HG02571 (cell line): ENCODE measurements at regions not wholly inside any gene's neighbourhood (a gene's known extent, or its start where the extent isn't known, plus 50 kb on each side); places are given as distances from the start of the nearest gene placed in this dataset.

ENCODE experiments used
- ATAC-seq: cut with Tn5 transposase; IDR thresholded peaks from one replicate; pipeline ENCODE4 v1.9.1; 2021; ENCODE audit warnings: mild to moderate bottlenecking, moderate library complexity; ENCODE audit not compliant: unreplicated experiment

DNA sequence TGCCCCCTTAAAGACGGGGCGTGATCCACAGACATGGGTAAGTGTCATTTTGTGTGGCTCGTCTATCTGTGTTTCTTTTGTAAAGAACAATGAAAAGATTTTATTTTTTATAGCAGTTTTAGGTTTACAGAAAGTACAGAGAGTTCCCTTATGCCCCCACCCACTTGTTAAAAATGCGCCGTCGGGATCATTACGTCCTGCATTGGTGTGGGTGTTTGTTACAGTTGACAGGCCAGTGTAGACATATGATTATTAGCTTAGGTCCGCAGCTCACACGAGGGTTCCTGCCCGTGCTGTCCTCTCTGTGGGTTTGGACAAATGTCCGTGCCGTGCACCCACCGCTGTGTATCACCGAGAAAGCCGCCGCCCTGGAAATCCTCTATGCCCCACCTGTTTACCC is 50.5 kb downstream of the RGS12 start:
- no peak for ATAC-seq

DNA sequence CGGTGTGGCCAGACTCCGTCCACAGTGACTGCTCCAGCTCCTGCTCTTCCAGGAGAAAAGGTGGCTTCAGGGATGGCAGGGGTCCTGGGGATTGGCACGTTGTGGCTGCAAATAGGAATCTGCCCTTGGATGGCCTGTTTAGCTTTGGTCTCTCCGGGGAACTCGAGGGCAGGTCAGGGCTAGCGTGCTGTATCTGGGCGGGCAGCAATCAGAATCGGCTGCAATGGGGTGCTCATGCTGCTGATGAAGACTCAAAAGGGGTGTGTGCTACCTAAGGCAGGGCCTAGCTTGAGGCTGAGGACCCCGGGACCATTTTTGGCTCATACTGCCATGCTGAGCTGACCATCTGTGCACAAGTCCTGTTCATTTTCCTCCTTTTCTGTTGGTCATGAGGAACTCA is 51.3 kb downstream of the RGS12 start:
- ATAC-seq = no peak

DNA sequence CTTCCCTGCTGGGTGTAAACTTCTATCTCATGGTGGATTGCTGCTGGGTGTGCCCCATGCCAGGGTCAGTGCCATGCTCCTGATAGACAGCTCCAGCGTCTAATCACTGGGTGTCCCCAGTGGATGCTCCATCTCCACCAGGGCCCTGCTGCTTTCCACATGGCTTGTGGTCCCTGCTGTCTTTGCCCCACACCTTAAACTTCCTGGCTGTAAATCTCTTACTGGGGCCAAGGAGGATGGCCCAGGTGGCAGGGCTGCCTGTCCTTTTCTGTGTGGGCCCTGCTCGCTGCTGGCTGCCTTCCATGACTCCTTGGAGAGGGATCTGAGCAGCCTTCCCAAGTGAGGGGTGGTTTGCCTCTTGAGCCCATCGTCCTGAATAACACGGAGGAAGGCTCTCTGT is 51.8 kb downstream of the RGS12 start:
- no peak for ATAC-seq

GRCh38 chr4:3345384-3345783 is 52.6 kb downstream of the RGS12 start:
- no peak for ATAC-seq

- ATAC-seq = no peak
Measured at GRCh38 chr4:3346146-3346545, 53.3 kb downstream of the RGS12 start.

GRCh38 chr4:3347871-3348270 is 55.0 kb downstream of the RGS12 start:
- no peak for ATAC-seq

DNA sequence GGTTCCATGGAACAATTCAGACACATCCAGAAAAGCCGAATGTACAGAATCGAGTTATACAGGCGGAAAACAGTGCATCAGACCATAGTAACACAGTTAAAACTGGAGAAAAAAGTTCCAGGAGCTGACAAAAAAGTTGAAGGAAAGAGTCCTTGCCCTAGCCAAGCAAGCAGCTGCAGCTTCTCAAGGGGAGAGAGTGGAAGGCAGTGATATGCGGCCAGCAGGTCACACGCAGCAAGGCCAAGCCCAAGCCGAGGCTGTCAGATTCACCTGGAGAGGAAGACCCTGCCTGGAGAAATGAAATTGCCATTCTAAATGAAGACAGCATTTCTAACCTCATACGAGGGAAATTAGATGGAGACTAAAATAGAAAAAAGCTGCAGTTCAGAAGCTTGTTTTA is 55.8 kb downstream of the RGS12 start:
- ATAC-seq = no peak

- no peak for ATAC-seq
Measured at GRCh38 chr4:3349116-3349515, 56.3 kb downstream of the RGS12 start.

DNA sequence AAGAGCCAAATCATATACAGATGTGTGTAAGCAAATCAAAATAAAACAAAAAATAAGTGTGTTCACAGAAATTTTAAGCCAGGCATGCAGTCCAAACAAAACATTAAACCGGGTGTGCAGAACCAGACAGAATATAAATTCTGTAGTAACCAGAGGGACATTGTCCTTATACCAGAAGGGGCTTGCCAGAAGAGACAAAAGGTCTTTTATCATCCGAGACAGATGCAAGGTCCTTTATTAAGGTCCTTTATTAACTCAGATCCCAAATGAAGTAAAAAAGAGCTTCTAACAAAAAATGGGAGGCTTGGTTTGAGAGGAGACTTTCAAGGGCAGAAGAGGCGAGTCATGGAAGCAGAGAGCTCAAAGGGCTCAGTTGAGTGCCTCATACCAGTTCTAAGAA is 59.2 kb downstream of the RGS12 start:
- ATAC-seq = no peak

- ATAC-seq = no peak
Measured at GRCh38 chr4:3352505-3352904, 59.7 kb downstream of the RGS12 start.

- ATAC-seq = no peak
Measured at GRCh38 chr4:3352941-3353594, 60.2 kb downstream of the RGS12 start.

GRCh38 chr4:3353752-3354454 is 61.1 kb downstream of the RGS12 start:
- ATAC-seq = no peak

DNA sequence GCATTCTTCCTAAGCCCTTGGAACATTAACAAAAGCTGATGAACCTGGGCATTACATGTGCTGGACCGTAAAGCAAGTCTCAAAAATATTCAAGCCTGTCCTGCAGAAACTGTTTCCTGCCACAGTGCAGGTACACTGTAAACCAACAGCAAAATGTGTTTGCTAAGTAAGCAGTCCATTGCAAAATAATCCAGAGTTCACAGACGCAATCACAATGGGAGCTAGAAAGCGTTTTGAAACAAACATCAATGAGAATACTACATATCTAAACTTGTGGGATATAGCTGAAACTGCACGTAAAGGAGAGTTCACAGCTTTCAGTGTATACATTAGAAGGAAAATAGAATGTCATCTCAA is 61.6 kb downstream of the RGS12 start:
- ATAC-seq = no peak

DNA sequence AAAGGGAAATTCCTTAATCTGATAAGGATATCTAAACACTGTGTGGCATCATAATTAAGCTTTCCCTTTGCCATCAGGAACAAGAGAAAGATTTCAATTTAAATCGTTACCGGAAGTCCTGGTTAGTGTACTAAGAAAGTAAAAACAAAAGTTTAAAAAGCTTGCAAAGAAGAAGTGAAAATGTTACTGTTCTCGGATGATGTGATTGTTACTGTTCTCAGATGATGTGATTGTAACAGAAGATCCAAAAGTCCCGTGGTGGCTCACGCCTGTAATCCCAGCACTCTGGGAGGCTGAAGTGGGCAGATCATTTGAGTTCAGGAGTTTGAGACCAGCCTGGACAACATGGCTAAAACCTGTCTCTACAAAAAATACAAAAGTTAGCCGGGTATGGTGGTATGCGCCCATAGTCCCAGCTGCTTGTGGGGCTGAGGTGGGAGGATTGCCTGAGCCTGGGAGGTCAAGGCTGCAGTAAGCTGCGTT is 62.5 kb downstream of the RGS12 start:
- ATAC-seq = no peak

- no peak for ATAC-seq
Measured at GRCh38 chr4:3358656-3359055, 65.8 kb downstream of the RGS12 start.

DNA sequence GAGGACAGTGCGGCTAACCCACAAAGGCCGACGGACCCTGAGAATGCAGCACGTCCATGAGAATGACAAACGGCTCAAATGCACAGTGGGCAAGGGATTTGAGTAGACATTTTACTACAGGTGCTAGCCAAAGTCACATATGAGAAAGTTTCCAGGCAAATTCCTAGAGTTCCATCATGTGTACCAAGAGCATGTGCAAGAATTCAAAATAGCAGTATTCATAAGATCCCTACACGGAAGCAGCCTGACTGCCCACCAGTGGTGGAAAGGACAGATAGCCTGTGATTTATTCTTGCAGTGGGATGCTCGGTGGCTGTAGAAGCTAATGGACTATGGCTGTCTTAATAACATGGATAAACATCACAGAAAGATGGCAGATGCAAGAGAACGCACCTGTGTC is 68.0 kb downstream of the RGS12 start:
- ATAC-seq = no peak

GRCh38 chr4:3361406-3361805 is 68.6 kb downstream of the RGS12 start:
- no peak for ATAC-seq

DNA sequence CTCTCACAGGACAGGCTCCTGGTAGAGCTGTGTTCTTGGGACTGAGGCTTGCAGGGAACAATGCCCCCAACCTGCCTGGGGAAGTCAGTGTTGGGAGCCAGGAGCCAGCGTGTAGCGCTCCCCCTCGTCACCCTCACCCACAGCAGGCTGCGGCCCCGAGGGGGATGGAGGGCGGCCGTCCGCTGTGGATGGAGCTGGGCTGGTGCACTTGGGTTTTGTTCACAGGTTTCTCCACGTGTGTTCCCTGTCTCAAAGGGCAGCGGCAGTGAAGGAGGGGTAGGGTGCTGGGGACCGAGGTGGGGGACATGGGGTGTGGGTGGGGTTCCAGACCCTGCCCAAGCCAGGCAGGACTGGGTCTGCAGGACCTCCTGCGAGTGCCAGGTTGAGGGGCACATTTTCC is 69.1 kb downstream of the RGS12 start:
- ATAC-seq = no peak

GRCh38 chr4:3362431-3363287 is 69.8 kb downstream of the RGS12 start:
- no peak for ATAC-seq

- ATAC-seq = no peak
Measured at GRCh38 chr4:3363411-3364141, 70.8 kb downstream of the RGS12 start.

GRCh38 chr4:3364199-3364598 is 71.4 kb downstream of the RGS12 start:
- ATAC-seq = no peak
